ENCODE measurements at regions not wholly inside any gene's neighbourhood (a gene's known extent, or its start where the extent isn't known, plus 50 kb on each side); places are given as distances from the start of the nearest gene placed in this dataset.

GRCh38 chr1:98439471-98439870, 222.1 kb upstream of the SNX7 start:
- DNase-seq: no peak
- H3K27me3 Mint-ChIP-seq (ENCODE audit: low read depth): no peaks in the 10 kb centered on the region
- CTCF ChIA-PET: no interaction called here
- no peaks in the 10 kb centered on the region for H3K4me1 Mint-ChIP-seq (ENCODE audit: low read depth)
- no peak overlapping the region for H3K4me3 Mint-ChIP-seq
- H3K9me3 Mint-ChIP-seq: no peaks in the 10 kb centered on the region
- no peaks in the 10 kb centered on the region for H3K36me3 Mint-ChIP-seq (ENCODE audit: low read depth)
- H3K27ac Mint-ChIP-seq: no peak overlapping the region
- intact Hi-C loops (cut with micrococcal nuclease): no loop called here

GRCh38 chr1:98437540-98437939, 224.0 kb upstream of the SNX7 start:
- DNase-seq: no peak
- H3K4me1 Mint-ChIP-seq (ENCODE audit: low read depth): no peaks in the 10 kb centered on the region
- H3K27ac Mint-ChIP-seq: no peak overlapping the region
- H3K4me3 Mint-ChIP-seq: no peak overlapping the region
- CTCF ChIA-PET: no interaction called here
- no peaks in the 10 kb centered on the region for H3K9me3 Mint-ChIP-seq
- intact Hi-C loops (cut with micrococcal nuclease): no loop called here
- H3K36me3 Mint-ChIP-seq (ENCODE audit: low read depth): no peaks in the 10 kb centered on the region
- H3K27me3 Mint-ChIP-seq (ENCODE audit: low read depth): no peaks in the 10 kb centered on the region

- Mint-ChIP-seq H3K27me3 (ENCODE audit: low read depth) (no peaks in the 10 kb centered on the region), H3K36me3 (ENCODE audit: low read depth) (no peaks in the 10 kb centered on the region), H3K4me1 (ENCODE audit: low read depth) (no peaks in the 10 kb centered on the region), H3K4me3 (no peak overlapping the region), H3K9me3 (no peaks in the 10 kb centered on the region), H3K27ac (no peak overlapping the region)
- intact Hi-C loops (cut with micrococcal nuclease): no loop called here
- CTCF ChIA-PET: no interaction called here
- no peak for DNase-seq
These were observed 224.5 kb upstream of the SNX7 start for GRCh38 chr1:98437011-98437410.

GRCh38 chr1:98429965-98430443, 231.5 kb upstream of the SNX7 start:
- intact Hi-C loops (cut with micrococcal nuclease): no loop called here
- Mint-ChIP-seq H3K9me3 (no peaks in the 10 kb centered on the region), H3K36me3 (ENCODE audit: low read depth) (no peaks in the 10 kb centered on the region), H3K27me3 (ENCODE audit: low read depth) (no peaks in the 10 kb centered on the region), H3K4me1 (ENCODE audit: low read depth) (no peaks in the 10 kb centered on the region), H3K4me3 (no peak overlapping the region), H3K27ac (no peak overlapping the region)
- CTCF ChIA-PET: no interaction called here
- no peak for DNase-seq

GRCh38 chr1:98428864-98429263, 232.7 kb upstream of the SNX7 start:
- CTCF ChIA-PET: no interaction called here
- Mint-ChIP-seq H3K4me1 (ENCODE audit: low read depth) (no peaks in the 10 kb centered on the region), H3K36me3 (ENCODE audit: low read depth) (no peaks in the 10 kb centered on the region), H3K9me3 (no peaks in the 10 kb centered on the region), H3K27me3 (ENCODE audit: low read depth) (no peaks in the 10 kb centered on the region), H3K27ac (no peak overlapping the region), H3K4me3 (no peak overlapping the region)
- DNase-seq: no peak
- intact Hi-C loops (cut with micrococcal nuclease): no loop called here

GRCh38 chr1:98427664-98428063, 233.9 kb upstream of the SNX7 start:
- H3K36me3 Mint-ChIP-seq (ENCODE audit: low read depth): no peaks in the 10 kb centered on the region
- intact Hi-C loops (cut with micrococcal nuclease): no loop called here
- no peak for DNase-seq
- H3K27me3 Mint-ChIP-seq (ENCODE audit: low read depth): no peaks in the 10 kb centered on the region
- CTCF ChIA-PET: no interaction called here
- H3K9me3 Mint-ChIP-seq: no peaks in the 10 kb centered on the region
- no peak overlapping the region for H3K4me3 Mint-ChIP-seq
- no peak overlapping the region for H3K27ac Mint-ChIP-seq
- no peaks in the 10 kb centered on the region for H3K4me1 Mint-ChIP-seq (ENCODE audit: low read depth)

- Mint-ChIP-seq H3K9me3 (no peaks in the 10 kb centered on the region), H3K4me3 (no peak overlapping the region), H3K36me3 (ENCODE audit: low read depth) (no peaks in the 10 kb centered on the region), H3K4me1 (ENCODE audit: low read depth) (no peaks in the 10 kb centered on the region), H3K27me3 (ENCODE audit: low read depth) (no peaks in the 10 kb centered on the region), H3K27ac (no peak overlapping the region)
- no peak for DNase-seq
- CTCF ChIA-PET: no interaction called here
- intact Hi-C loops (cut with micrococcal nuclease): no loop called here
These were observed 235.4 kb upstream of the SNX7 start for GRCh38 chr1:98426092-98426491.

GRCh38 chr1:98422816-98423215, 238.7 kb upstream of the SNX7 start:
- CTCF ChIA-PET: interaction anchor here (0.7 kb wide), 1 partner anchor 320 kb away, joined by 5 read pairs; no protein-coding TSS in a partner anchor
- DNase-seq: no peak
- no peaks in the 10 kb centered on the region for H3K9me3 Mint-ChIP-seq
- intact Hi-C loops (cut with micrococcal nuclease): no loop called here
- no peak overlapping the region for H3K4me3 Mint-ChIP-seq
- no peaks in the 10 kb centered on the region for H3K4me1 Mint-ChIP-seq (ENCODE audit: low read depth)
- no peak overlapping the region for H3K27ac Mint-ChIP-seq
- no peaks in the 10 kb centered on the region for H3K36me3 Mint-ChIP-seq (ENCODE audit: low read depth)
- H3K27me3 Mint-ChIP-seq (ENCODE audit: low read depth): no peaks in the 10 kb centered on the region

GRCh38 chr1:98421085-98421435, 240.5 kb upstream of the SNX7 start:
- intact Hi-C loops (cut with micrococcal nuclease): no loop called here
- H3K9me3 Mint-ChIP-seq: no peaks in the 10 kb centered on the region
- CTCF ChIA-PET: no interaction called here
- no peaks in the 10 kb centered on the region for H3K4me1 Mint-ChIP-seq (ENCODE audit: low read depth)
- DNase-seq: no peak
- no peaks in the 10 kb centered on the region for H3K36me3 Mint-ChIP-seq (ENCODE audit: low read depth)
- H3K27ac Mint-ChIP-seq: no peak overlapping the region
- no peaks in the 10 kb centered on the region for H3K27me3 Mint-ChIP-seq (ENCODE audit: low read depth)
- H3K4me3 Mint-ChIP-seq: no peak overlapping the region

- Mint-ChIP-seq H3K27me3 (ENCODE audit: low read depth) (no peaks in the 10 kb centered on the region), H3K4me3 (no peak overlapping the region), H3K36me3 (ENCODE audit: low read depth) (no peaks in the 10 kb centered on the region), H3K27ac (no peak overlapping the region), H3K4me1 (ENCODE audit: low read depth) (no peaks in the 10 kb centered on the region), H3K9me3 (no peaks in the 10 kb centered on the region)
- no peak for DNase-seq
- CTCF ChIA-PET: no interaction called here
- intact Hi-C loops (cut with micrococcal nuclease): no loop called here
These were observed 241.0 kb upstream of the SNX7 start for GRCh38 chr1:98420376-98421084.

GRCh38 chr1:98417820-98418219, 243.7 kb upstream of the SNX7 start:
- no peak overlapping the region for H3K27ac Mint-ChIP-seq
- DNase-seq: no peak
- CTCF ChIA-PET: no interaction called here
- no peaks in the 10 kb centered on the region for H3K36me3 Mint-ChIP-seq (ENCODE audit: low read depth)
- H3K9me3 Mint-ChIP-seq: no peaks in the 10 kb centered on the region
- H3K4me3 Mint-ChIP-seq: no peak overlapping the region
- intact Hi-C loops (cut with micrococcal nuclease): no loop called here
- H3K27me3 Mint-ChIP-seq (ENCODE audit: low read depth): no peaks in the 10 kb centered on the region
- no peaks in the 10 kb centered on the region for H3K4me1 Mint-ChIP-seq (ENCODE audit: low read depth)

- H3K36me3 Mint-ChIP-seq (ENCODE audit: low read depth): no peaks in the 10 kb centered on the region
- H3K9me3 Mint-ChIP-seq: no peaks in the 10 kb centered on the region
- H3K27ac Mint-ChIP-seq: no peak overlapping the region
- CTCF ChIA-PET: no interaction called here
- no peaks in the 10 kb centered on the region for H3K27me3 Mint-ChIP-seq (ENCODE audit: low read depth)
- intact Hi-C loops (cut with micrococcal nuclease): no loop called here
- no peak overlapping the region for H3K4me3 Mint-ChIP-seq
- H3K4me1 Mint-ChIP-seq (ENCODE audit: low read depth): no peaks in the 10 kb centered on the region
- no peak for DNase-seq
These were observed 251.4 kb upstream of the SNX7 start for GRCh38 chr1:98410082-98410481.

GRCh38 chr1:98406352-98407088, 255.0 kb upstream of the SNX7 start:
- H3K4me1 Mint-ChIP-seq (ENCODE audit: low read depth): no peaks in the 10 kb centered on the region
- no peak overlapping the region for H3K4me3 Mint-ChIP-seq
- intact Hi-C loops (cut with micrococcal nuclease): no loop called here
- no peaks in the 10 kb centered on the region for H3K9me3 Mint-ChIP-seq
- DNase-seq: no peak
- no peaks in the 10 kb centered on the region for H3K36me3 Mint-ChIP-seq (ENCODE audit: low read depth)
- CTCF ChIA-PET: no interaction called here
- H3K27ac Mint-ChIP-seq: no peak overlapping the region
- no peaks in the 10 kb centered on the region for H3K27me3 Mint-ChIP-seq (ENCODE audit: low read depth)

Data from activated naive CD4-positive, alpha-beta T cell treated with anti-CD3 and anti-CD28 coated beads for 36 hours (primary cell).